ENCODE measurements at regions not wholly inside any gene's neighbourhood (a gene's known extent, or its start where the extent isn't known, plus 50 kb on each side); places are given as distances from the start of the nearest gene placed in this dataset.
"Not testable (repeated sequence)": the region's sequence is repeated elsewhere in the genome, so short reads cannot be mapped to it uniquely, and the experiment has no call there.

DNA sequence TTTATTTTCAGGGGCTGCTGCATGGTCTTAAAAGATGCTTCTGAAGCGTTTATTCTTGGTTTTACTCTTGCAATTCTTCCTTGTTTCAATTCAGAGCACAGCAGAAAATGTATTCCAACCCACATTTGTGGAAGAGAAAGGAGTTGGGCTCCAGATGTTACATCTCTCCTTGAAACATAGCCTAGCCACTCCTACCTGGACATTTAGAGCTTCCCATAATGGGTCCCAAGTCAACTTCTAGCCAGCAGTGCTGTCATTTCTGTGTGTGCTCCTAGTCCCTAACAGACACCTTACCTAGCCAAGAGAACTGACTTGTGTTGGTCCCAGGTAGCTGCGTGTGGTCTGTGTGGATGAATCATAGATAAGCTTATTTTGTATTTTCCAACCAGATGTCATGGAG, 61.2 kb upstream of the ANKRD55 start:
- Histone ChIP-seq H3K9me3 (ENCODE audit: control insufficient read depth in 1 of 2, insufficient read depth in 1 of 2, low read length in 2 of 2) (no peaks in the 10 kb centered on the region), H3K27me3 (ENCODE audit: control insufficient read depth in 1 of 2, insufficient read depth in 2 of 2, low read length in 2 of 2) (no peaks in the 10 kb centered on the region), H3K27ac (ENCODE audit: low read depth in 1 of 2, low read length in 2 of 2) (no peak overlapping the region), H3K36me3 (ENCODE audit: insufficient read depth, low read length) (no peaks in the 10 kb centered on the region), H3K4me3 (ENCODE audit: low read length) (no peak overlapping the region), H3K4me1 (ENCODE audit: insufficient read depth, low read length) (no peaks in the 10 kb centered on the region)
- H3K27ac Mint-ChIP-seq, result no peak overlapping the region
- H3K36me3 Mint-ChIP-seq (ENCODE audit: low read depth), result no peaks in the 10 kb centered on the region
- ChIA-PET CTCF (no interaction called here), POLR2A (no interaction called here)
- DNase-seq, result no peak
- ATAC-seq (ENCODE audit: poor library complexity), result no peak
- H3K4me1 Mint-ChIP-seq (ENCODE audit: low read depth), result peaks cover 8% of the 10 kb centered on the region
- H3K27me3 Mint-ChIP-seq, result no peaks in the 10 kb centered on the region
- H3K4me3 Mint-ChIP-seq, result no peak overlapping the region
- intact Hi-C loops (cut with DNase I, micrococcal nuclease), result no loop called here
- H3K9me3 Mint-ChIP-seq, result no peaks in the 10 kb centered on the region
- TF ChIP-seq, protein P1, sequence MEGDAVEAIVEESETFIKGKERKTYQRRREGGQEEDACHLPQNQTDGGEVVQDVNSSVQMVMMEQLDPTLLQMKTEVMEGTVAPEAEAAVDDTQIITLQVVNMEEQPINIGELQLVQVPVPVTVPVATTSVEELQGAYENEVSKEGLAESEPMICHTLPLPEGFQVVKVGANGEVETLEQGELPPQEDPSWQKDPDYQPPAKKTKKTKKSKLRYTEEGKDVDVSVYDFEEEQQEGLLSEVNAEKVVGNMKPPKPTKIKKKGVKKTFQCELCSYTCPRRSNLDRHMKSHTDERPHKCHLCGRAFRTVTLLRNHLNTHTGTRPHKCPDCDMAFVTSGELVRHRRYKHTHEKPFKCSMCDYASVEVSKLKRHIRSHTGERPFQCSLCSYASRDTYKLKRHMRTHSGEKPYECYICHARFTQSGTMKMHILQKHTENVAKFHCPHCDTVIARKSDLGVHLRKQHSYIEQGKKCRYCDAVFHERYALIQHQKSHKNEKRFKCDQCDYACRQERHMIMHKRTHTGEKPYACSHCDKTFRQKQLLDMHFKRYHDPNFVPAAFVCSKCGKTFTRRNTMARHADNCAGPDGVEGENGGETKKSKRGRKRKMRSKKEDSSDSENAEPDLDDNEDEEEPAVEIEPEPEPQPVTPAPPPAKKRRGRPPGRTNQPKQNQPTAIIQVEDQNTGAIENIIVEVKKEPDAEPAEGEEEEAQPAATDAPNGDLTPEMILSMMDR (IDR thresholded peaks at IDR 0.05), result no peak

DNA sequence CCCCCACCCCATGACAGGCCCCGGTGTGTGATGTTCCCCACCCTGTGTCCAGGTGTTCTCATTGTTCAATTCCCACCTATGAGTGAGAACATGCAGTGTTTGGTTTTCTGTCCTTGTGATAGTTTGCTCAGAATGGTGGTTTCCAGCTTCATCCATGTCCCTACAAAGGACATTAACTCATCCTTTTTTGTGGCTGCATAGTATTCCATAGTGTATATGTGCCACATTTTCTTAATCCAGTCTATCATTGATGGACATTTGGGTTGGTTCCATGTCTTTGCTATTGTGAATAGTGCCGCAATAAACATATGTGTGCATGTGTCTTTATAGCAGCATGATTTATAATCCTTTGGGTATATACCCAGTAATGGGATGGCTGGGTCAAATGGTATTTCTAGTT, 59.7 kb upstream of the ANKRD55 start:
- H3K27ac Mint-ChIP-seq; H3K36me3 Mint-ChIP-seq (ENCODE audit: low read depth); H3K27ac ChIP-seq (ENCODE audit: low read depth in 1 of 2, low read length in 2 of 2); H3K9me3 Mint-ChIP-seq; H3K4me3 Mint-ChIP-seq; H3K27me3 ChIP-seq (ENCODE audit: control insufficient read depth in 1 of 2, insufficient read depth in 2 of 2, low read length in 2 of 2); H3K27me3 Mint-ChIP-seq; H3K4me1 Mint-ChIP-seq (ENCODE audit: low read depth); H3K4me3 ChIP-seq (ENCODE audit: low read length); H3K36me3 ChIP-seq (ENCODE audit: insufficient read depth, low read length); DNase-seq; H3K4me1 ChIP-seq (ENCODE audit: insufficient read depth, low read length); CTCF ChIA-PET; intact Hi-C loops (cut with DNase I, micrococcal nuclease); POLR2A ChIA-PET; H3K9me3 ChIP-seq (ENCODE audit: control insufficient read depth in 1 of 2, insufficient read depth in 1 of 2, low read length in 2 of 2); ATAC-seq (ENCODE audit: poor library complexity): not testable (repeated sequence)

DNA sequence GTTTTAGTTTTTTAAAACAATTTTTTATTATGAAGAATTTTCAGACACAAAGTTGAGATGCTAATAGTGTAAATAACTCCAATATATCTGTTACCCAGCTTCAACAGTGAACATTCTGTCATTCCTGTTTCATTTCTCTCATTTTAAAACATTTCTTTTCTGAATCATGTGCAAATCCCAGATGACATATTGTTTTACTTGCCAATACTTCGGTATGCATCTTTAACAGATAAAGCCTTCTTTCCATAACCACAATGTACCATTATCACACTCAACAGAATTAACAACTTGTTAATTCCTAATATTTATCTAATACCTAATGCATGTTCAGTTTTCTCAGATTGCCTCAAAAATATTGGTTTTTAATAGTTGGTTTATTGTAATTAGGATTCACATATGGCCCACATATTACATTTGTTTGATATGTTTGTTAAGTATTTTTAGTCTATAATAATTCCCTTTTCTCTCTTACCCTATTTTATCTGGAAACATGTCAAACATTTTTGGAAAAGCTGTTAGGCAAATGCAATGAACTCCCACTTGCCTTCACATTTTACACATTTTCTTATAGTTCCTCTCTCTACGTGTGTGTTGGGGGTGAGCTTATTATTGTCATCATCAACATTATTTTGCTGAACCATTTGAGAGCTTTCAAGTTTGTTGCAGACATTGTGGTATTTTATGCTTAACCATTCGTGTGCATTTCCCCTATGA, 58.7 kb upstream of the ANKRD55 start:
- H3K27me3 Mint-ChIP-seq, result no peaks in the 10 kb centered on the region
- no peak overlapping the region for H3K4me3 Mint-ChIP-seq
- ATAC-seq (ENCODE audit: poor library complexity) (no peak), DNase-seq (no peak)
- Histone ChIP-seq H3K36me3 (ENCODE audit: insufficient read depth, low read length) (no peaks in the 10 kb centered on the region), H3K27ac (ENCODE audit: low read depth in 1 of 2, low read length in 2 of 2) (no peak overlapping the region), H3K4me3 (ENCODE audit: low read length) (no peak overlapping the region), H3K27me3 (ENCODE audit: control insufficient read depth in 1 of 2, insufficient read depth in 2 of 2, low read length in 2 of 2) (no peaks in the 10 kb centered on the region), H3K4me1 (ENCODE audit: insufficient read depth, low read length) (no peaks in the 10 kb centered on the region), H3K9me3 (ENCODE audit: control insufficient read depth in 1 of 2, insufficient read depth in 1 of 2, low read length in 2 of 2) (no peaks in the 10 kb centered on the region)
- ChIA-PET CTCF (interaction anchor here (1.0 to 1.1 kb wide), 2 partner anchors 25 to 45 kb away, joined by 3 read pairs; no protein-coding TSS in a partner anchor), POLR2A (interaction anchor here (0.8 kb wide), 1 partner anchor 509 kb away, joined by 4 read pairs; no protein-coding TSS in a partner anchor)
- no peak overlapping the region for H3K27ac Mint-ChIP-seq
- no peaks in the 10 kb centered on the region for H3K36me3 Mint-ChIP-seq (ENCODE audit: low read depth)
- intact Hi-C loops (cut with DNase I, micrococcal nuclease), result no loop called here
- no peaks in the 10 kb centered on the region for H3K9me3 Mint-ChIP-seq
- peaks cover 8% of the 10 kb centered on the region for H3K4me1 Mint-ChIP-seq (ENCODE audit: low read depth)
- TF ChIP-seq, protein P1 (IDR thresholded peaks at IDR 0.05), result no peak

Data from CD4-positive, alpha-beta T cell (primary cell).